GM10266 (cell line): ENCODE measurements at regions not wholly inside any gene's neighbourhood (a gene's known extent, or its start where the extent isn't known, plus 50 kb on each side); places are given as distances from the start of the nearest gene placed in this dataset.

Experiments
- DNase-seq: peaks from one replicate; pipeline ENCODE4 v3.0.0; 2012; ENCODE audit errors: extremely low spot score
- TF ChIP-seq, protein P1 (sequence below): IDR thresholded peaks from 2 replicates; pipeline ENCODE4 v1.5.1; 2012; ENCODE audit warnings: mild to moderate bottlenecking, low read depth; ENCODE audit not compliant: control insufficient read depth, insufficient read depth; ENCODE audit errors: missing control alignments

DNA sequence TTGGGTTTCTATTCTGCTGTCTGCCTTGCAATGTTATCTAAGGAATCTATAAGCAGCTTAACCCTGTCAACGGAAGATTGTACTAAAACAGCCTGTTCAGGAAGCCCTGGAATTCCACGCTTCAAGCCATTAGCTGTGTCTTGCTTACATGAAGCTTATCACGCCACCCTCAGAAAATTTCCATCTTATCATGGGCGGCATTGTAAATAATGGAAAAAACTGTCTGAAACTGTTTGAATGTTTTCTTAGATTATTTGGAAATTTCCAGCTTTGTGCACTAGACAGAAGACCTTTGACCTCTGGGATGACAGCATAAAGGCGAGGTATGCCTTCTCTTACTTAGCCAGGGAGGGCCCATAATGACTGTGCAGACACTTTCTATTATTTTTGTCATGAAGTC lies 319.7 kb downstream of the KCNRG start:
- TF ChIP-seq, protein P1, sequence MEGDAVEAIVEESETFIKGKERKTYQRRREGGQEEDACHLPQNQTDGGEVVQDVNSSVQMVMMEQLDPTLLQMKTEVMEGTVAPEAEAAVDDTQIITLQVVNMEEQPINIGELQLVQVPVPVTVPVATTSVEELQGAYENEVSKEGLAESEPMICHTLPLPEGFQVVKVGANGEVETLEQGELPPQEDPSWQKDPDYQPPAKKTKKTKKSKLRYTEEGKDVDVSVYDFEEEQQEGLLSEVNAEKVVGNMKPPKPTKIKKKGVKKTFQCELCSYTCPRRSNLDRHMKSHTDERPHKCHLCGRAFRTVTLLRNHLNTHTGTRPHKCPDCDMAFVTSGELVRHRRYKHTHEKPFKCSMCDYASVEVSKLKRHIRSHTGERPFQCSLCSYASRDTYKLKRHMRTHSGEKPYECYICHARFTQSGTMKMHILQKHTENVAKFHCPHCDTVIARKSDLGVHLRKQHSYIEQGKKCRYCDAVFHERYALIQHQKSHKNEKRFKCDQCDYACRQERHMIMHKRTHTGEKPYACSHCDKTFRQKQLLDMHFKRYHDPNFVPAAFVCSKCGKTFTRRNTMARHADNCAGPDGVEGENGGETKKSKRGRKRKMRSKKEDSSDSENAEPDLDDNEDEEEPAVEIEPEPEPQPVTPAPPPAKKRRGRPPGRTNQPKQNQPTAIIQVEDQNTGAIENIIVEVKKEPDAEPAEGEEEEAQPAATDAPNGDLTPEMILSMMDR: no peak
- DNase-seq: no peak

DNA sequence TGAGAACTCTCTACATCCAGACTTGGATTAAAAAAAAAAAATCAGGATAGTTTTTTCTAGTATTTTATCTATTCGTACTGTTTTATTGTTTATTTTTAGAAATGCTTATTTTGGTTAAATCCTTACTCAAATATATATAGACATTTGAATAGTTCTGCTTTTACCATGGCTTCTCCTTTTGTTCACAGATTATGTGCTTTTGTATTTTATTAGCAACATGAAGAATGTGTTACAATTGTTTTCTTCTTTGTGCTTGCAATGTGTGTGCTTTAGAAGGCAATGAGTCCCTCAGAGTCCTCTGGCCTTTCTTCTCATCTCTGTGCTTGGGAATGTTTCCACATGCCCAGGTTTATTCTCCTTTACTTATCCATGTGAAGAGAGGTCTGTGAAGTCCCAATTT lies 324.0 kb downstream of the KCNRG start:
- DNase-seq: no peak
- TF ChIP-seq, protein P1: no peak

DNA sequence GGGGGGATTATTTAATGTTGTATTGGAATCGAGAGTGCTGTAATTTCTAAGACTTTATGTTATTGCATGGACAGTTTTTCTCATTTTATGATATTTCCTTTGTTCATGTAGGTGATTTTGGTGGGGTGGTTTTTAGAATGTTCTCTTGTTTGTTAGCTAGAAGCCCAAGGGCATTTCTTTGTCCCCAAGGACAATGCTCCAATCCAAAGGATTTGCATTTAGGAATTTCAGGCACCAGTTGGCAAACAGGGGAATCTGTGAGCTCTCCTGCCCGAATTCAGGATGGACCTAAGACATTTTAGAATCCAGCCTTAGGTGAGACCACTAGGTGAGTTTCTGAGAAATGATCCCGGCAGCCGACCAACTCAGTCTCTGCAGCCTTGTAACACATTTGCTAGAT lies 324.9 kb downstream of the KCNRG start:
- TF ChIP-seq, protein P1: no peak

DNA sequence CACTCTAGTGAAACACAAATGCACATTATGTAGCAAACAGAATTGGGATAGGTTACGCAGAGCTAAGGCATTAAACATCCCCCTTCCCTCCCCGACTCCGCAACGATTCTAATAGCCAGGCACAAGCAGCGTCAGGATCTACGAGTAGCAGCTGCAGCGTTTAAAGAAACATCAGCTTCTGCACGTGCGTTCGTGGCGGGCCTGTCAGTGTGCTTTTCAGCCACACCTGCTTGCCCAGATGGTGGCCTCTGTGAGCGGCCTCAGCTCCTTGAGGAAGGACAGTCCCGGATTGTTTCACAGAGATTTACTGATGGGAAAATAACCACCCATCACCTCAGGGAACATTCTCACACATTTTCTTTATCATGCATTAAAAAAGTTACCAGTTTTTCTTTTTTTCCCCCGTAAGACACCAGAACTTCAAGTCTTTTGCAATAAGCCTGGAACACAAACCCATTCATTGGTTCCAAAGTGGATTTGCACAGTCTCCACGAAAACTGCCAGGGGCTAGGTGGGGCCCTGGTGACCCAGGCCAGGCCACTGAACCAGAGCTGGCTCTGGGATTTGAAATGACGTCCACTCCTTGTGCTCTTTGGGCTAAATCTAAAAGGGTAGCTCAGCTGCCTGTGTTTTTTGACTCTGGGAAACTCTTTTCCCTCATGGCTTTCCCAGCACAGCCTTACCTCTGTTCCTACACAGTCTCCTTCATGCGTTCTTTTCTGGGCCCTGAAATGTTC lies 325.5 kb downstream of the KCNRG start:
- no peak for DNase-seq
- TF ChIP-seq, protein P1: no peak

More for the DNA sequence above, 324.9 kb downstream of the KCNRG start:
- DNase-seq: no peak

DNA sequence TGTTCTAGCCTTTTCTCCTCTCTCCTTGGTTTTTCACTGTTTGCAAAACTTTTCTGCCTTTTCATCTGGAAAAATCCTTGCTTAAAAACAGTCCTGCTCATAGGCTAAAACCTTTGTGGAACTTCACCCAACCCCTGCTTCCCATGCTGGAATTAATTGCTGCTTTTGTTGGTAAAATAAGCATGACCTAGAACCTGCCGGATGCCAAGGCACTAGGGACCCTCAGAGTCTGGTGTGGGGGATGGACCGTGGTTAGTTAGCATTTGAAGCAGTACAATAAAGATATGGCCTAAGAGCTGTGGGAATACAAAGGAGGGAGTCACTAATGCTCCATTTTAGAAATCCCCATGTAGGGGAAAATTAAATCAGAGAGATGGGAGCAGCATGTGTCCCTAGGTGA lies 326.3 kb downstream of the KCNRG start:
- TF ChIP-seq, protein P1: no peak
- no peak for DNase-seq

DNA sequence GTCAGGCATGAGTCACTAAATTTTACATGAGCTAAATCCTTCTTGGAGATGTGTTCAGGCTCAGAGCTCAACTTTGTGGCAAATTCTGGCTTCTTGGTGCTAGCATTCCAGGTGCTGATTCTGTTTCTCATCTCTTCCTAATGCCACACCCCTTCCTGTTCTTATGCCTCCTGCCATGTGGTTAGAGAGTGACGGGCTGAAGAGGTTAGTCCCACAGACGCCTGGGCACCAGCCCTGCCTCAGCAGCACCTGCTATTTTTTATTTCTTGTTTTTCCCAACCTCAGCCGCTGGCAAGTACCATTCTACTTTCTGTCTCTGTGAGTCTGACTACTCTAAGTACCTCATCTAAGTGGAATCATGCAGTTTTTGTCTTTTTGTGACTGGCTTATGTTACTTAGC lies 329.5 kb downstream of the KCNRG start:
- DNase-seq: no peak
- TF ChIP-seq, protein P1: no peak

DNA sequence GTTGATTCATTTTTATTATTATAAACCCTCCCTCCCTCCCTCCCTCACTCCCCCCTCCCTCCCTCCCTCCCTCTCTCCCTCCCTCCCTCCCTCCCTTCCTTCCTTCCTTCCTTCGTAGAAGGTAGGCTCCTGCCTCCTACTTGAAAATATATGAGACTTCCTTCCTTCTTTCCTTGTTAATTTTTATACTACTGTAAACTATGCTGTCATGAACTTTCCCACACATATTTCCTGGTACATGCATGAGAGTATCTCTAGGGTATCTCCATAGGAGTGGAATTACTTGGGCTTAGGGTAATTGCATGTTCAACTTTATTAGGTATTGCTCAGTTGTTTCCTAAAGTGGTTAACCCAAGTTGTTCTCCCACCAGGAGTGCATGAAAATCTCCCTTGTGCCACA lies 330.6 kb downstream of the KCNRG start:
- no peak for DNase-seq
- TF ChIP-seq, protein P1: no peak
